Neural cell (in vitro differentiated cells): ENCODE measurements at regions not wholly inside any gene's neighbourhood (a gene's known extent, or its start where the extent isn't known, plus 50 kb on each side); places are given as distances from the start of the nearest gene placed in this dataset.

ENCODE experiments used
- H2AFZ ChIP-seq: fragments of 200-600, 300-800 bp; sonication (generic), shearing (Covaris generic); 2 replicates; pipeline ENCODE4 v1.6.0; 2014; ENCODE audit warnings: low read depth, mild to moderate bottlenecking, antibody characterized with exemption, low read length, moderate library complexity
- H3F3A ChIP-seq: fragments of 200-600 bp; shearing (Covaris generic); 2 replicates; pipeline ENCODE4 v1.6.1; 2016; ENCODE audit warnings: mild to moderate bottlenecking, moderate library complexity, mixed read lengths, antibody characterized with exemption, low read length; ENCODE audit not compliant: insufficient read depth, poor library complexity, severe bottlenecking
- H3K27ac ChIP-seq: fragments of 200-600, 300-800 bp; sonication (generic), shearing (Covaris generic); 2 replicates; pipeline ENCODE4 v1.5.1; 2014; ENCODE audit warnings: mild to moderate bottlenecking, low read length, moderate library complexity
- H3K27me3 ChIP-seq: fragments of 300-800, 200-600 bp; sonication (generic), shearing (Covaris generic); 2 replicates; pipeline ENCODE4 v1.6.0; 2014; ENCODE audit warnings: mild to moderate bottlenecking, low read depth, low read length, moderate library complexity; ENCODE audit not compliant: insufficient read depth
- H3K36me3 ChIP-seq: fragments of 300-800, 200-600 bp; sonication (generic), shearing (Covaris generic); 2 replicates; pipeline ENCODE4 v1.5.1; 2014; ENCODE audit warnings: mild to moderate bottlenecking, antibody characterized with exemption, low read length, moderate library complexity; ENCODE audit not compliant: insufficient read depth
- H3K4me2 ChIP-seq: fragments of 300-800, 200-600 bp; sonication (generic), shearing (Covaris generic); 2 replicates; pipeline ENCODE4 v1.6.0; 2014; ENCODE audit warnings: mild to moderate bottlenecking, low read length
- H3K4me3 ChIP-seq: fragments of 300-800, 200-600 bp; sonication (generic), shearing (Covaris generic); 2 replicates; pipeline ENCODE4 v1.5.1; 2014; ENCODE audit warnings: mild to moderate bottlenecking, low read length, moderate library complexity
- H3K79me2 ChIP-seq: fragments of 200-600 bp; shearing (Covaris generic); replicated peaks from 2 replicates; pipeline ENCODE4 v1.6.0; 2014; ENCODE audit warnings: mild to moderate bottlenecking, low read length, moderate library complexity; ENCODE audit not compliant: insufficient read depth
- H3K9ac ChIP-seq: fragments of 300-800, 200-600 bp; sonication (generic), shearing (Covaris generic); 2 replicates; pipeline ENCODE4 v1.6.1; 2016; ENCODE audit warnings: mild to moderate bottlenecking, low read length, mixed read lengths
- H3K9me2 ChIP-seq: fragments of 200-600 bp; shearing (Covaris generic); 2 replicates; pipeline ENCODE4 v1.6.1; 2016; ENCODE audit warnings: mild to moderate bottlenecking, low read length, mixed read lengths; ENCODE audit not compliant: insufficient read depth
- H3K9me3 ChIP-seq: fragments of 200-600, 300-800 bp; sonication (generic), shearing (Covaris generic); 2 replicates; pipeline ENCODE4 v1.6.1; 2016; ENCODE audit warnings: mild to moderate bottlenecking, mixed run types, low read length, moderate library complexity, mixed read lengths
- H4K20me1 ChIP-seq: fragments of 200-600 bp; shearing (Covaris generic); 2 replicates; pipeline ENCODE4 v1.6.1; 2016; ENCODE audit warnings: mild to moderate bottlenecking, mixed run types; ENCODE audit not compliant: insufficient read depth
- CTCF ChIP-seq: fragments of 450-650 bp; IDR thresholded peaks from 2 replicates; pipeline ENCODE4 v1.5.1; 2014; ENCODE audit warnings: antibody characterized with exemption, mild to moderate bottlenecking, moderate library complexity; ENCODE audit not compliant: poor library complexity, severe bottlenecking
- EP300 ChIP-seq: fragments of 450-650 bp; conservative IDR thresholded peaks from 2 replicates; pipeline ENCODE4 v1.6.1; 2014; ENCODE audit warnings: antibody characterized with exemption, mild to moderate bottlenecking, moderate library complexity; ENCODE audit not compliant: poor library complexity, severe bottlenecking
- EZH2 ChIP-seq: fragments of 200-600, 300-800 bp; shearing (Covaris generic), sonication (generic); IDR thresholded peaks from 2 replicates; pipeline ENCODE4 v1.6.1; 2014; ENCODE audit warnings: antibody characterized with exemption, low read length, borderline replicate concordance, mild to moderate bottlenecking; ENCODE audit not compliant: insufficient read depth, poor library complexity, severe bottlenecking
- MXI1 ChIP-seq: fragments of 450-650 bp; conservative IDR thresholded peaks from 2 replicates; pipeline ENCODE4 v1.6.1; 2014; ENCODE audit warnings: antibody characterized with exemption, mild to moderate bottlenecking; ENCODE audit not compliant: poor library complexity, severe bottlenecking
- POLR2AphosphoS5 ChIP-seq: IDR thresholded peaks from 2 replicates; pipeline ENCODE4 v1.6.1; 2012
- RAD21 ChIP-seq: fragments of 450-650 bp; conservative IDR thresholded peaks from 2 replicates; pipeline ENCODE4 v1.6.1; 2014; ENCODE audit warnings: antibody characterized with exemption, mild to moderate bottlenecking, moderate library complexity
- REST ChIP-seq: IDR thresholded peaks from 2 replicates; pipeline ENCODE4 v1.6.1; 2012; ENCODE audit warnings: borderline replicate concordance
- SMC3 ChIP-seq: fragments of 450-650 bp; conservative IDR thresholded peaks from 2 replicates; pipeline ENCODE4 v1.6.1; 2014; ENCODE audit warnings: antibody characterized with exemption, mild to moderate bottlenecking, moderate library complexity; ENCODE audit not compliant: poor library complexity
- TAF1 ChIP-seq: IDR thresholded peaks from 2 replicates; pipeline ENCODE4 v1.6.1; 2012; ENCODE audit warnings: low read depth

GRCh38 chr3:28651159-28651558 lies 302.5 kb upstream of the AZI2 start:
- H3K79me2 ChIP-seq: no peaks in the 10 kb centered on the region
- no peak overlapping the region for H3K27ac ChIP-seq
- H3K9me3 ChIP-seq: no peaks in the 10 kb centered on the region
- no peaks in the 10 kb centered on the region for H4K20me1 ChIP-seq
- H3K27me3 ChIP-seq: no peaks in the 10 kb centered on the region
- no peaks in the 10 kb centered on the region for H3K9me2 ChIP-seq
- H3K4me2 ChIP-seq: no peak overlapping the region
- no peak for TF ChIP-seq MXI1
- no peak for TF ChIP-seq TAF1
- no peak for TF ChIP-seq EP300
- no peak for TF ChIP-seq SMC3
- H3K36me3 ChIP-seq: no peaks in the 10 kb centered on the region
- no peak overlapping the region for H2AFZ ChIP-seq
- H3K4me3 ChIP-seq: no peak overlapping the region
- no peak overlapping the region for H3K9ac ChIP-seq
- no peaks in the 10 kb centered on the region for H3F3A ChIP-seq

- no peak for TF ChIP-seq SMC3
- TF ChIP-seq CTCF: no peak
- no peak for TF ChIP-seq EZH2
- TF ChIP-seq RAD21: no peak
- no peak for TF ChIP-seq EP300
- TF ChIP-seq REST: no peak
- TF ChIP-seq POLR2AphosphoS5: no peak
- TF ChIP-seq TAF1: no peak
- Histone ChIP-seq H4K20me1 (no peaks in the 10 kb centered on the region), H3F3A (no peaks in the 10 kb centered on the region), H3K9me3 (no peaks in the 10 kb centered on the region), H3K79me2 (no peaks in the 10 kb centered on the region), H2AFZ (no peak overlapping the region), H3K4me3 (no peak overlapping the region), H3K27me3 (no peaks in the 10 kb centered on the region), H3K4me2 (no peak overlapping the region), H3K36me3 (no peaks in the 10 kb centered on the region), H3K9ac (no peak overlapping the region), H3K9me2 (no peaks in the 10 kb centered on the region), H3K27ac (no peak overlapping the region)
Measured at GRCh38 chr3:28664123-28664522, 315.5 kb upstream of the AZI2 start.
